ENCODE measurements at regions not wholly inside any gene's neighbourhood (a gene's known extent, or its start where the extent isn't known, plus 50 kb on each side); places are given as distances from the start of the nearest gene placed in this dataset.

- Histone ChIP-seq H4K5ac (ENCODE audit: insufficient read length, low read depth, low read length) (no peak overlapping the region), H3K23me2 (ENCODE audit: low read depth, low read length) (no peaks in the 10 kb centered on the region), H3K4me2 (ENCODE audit: insufficient read depth in 1 of 2, low read depth in 2 of 2, low read length in 2 of 2) (no peak overlapping the region), H4K91ac (replicated peaks; ENCODE audit: insufficient read length, low read length) (peak overlapping the region; percentile 82), H3K79me2 (ENCODE audit: control insufficient read depth in 1 of 2, insufficient read depth in 2 of 2, low read length in 2 of 2) (no peaks in the 10 kb centered on the region), H2AK5ac (ENCODE audit: low read depth, low read length) (no peak overlapping the region), H3K23ac (ENCODE audit: insufficient read length) (peak overlapping the region; percentile 47), H2BK120ac (replicated peaks; ENCODE audit: low read depth, low read length) (no peak overlapping the region), H3K27ac (ENCODE audit: low read depth, low read length) (no peak overlapping the region), H3K36me3 (ENCODE audit: control insufficient read depth in 2 of 4, insufficient read depth in 4 of 4, low read length in 3 of 4) (no peaks in the 10 kb centered on the region), H3K79me1 (ENCODE audit: low read depth, low read length) (no peaks in the 10 kb centered on the region), H3K18ac (ENCODE audit: extremely low read depth, low read length) (no peak overlapping the region), H2AFZ (ENCODE audit: low read length) (peak overlapping the region; percentile 92), H3K27me3 (replicated peaks in 1 of 4; ENCODE audit: control insufficient read depth in 3 of 4, extremely low read depth in 1 of 4, insufficient read depth in 3 of 4, low read length in 3 of 4) (no peaks in the 10 kb centered on the region), H4K20me1 (replicated peaks in 1 of 2; ENCODE audit: control insufficient read depth in 1 of 2, insufficient read depth in 2 of 2, low read length in 2 of 2) (no peaks in the 10 kb centered on the region), H4K8ac (ENCODE audit: extremely low read depth, insufficient read depth, low read length) (no peak overlapping the region), H3K9ac (replicated peaks in 1 of 4; ENCODE audit: extremely low read depth in 1 of 4, low read depth in 3 of 4, low read length in 3 of 4) (no peak overlapping the region), H3K4me3 (ENCODE audit: extremely low read depth in 1 of 4, insufficient read depth in 2 of 4, low read depth in 3 of 4, low read length in 4 of 4) (no peak overlapping the region), H3K14ac (ENCODE audit: insufficient read length) (no peak overlapping the region), H2BK15ac (ENCODE audit: low read length) (no peak overlapping the region; the same call in 1 of the 2 replicates), H3K4ac (replicated peaks; ENCODE audit: insufficient read length, low read depth, low read length) (no peak overlapping the region), H2BK12ac (ENCODE audit: low read depth, low read length) (no peak overlapping the region), H3K4me1 (replicated peaks in 1 of 4; ENCODE audit: control insufficient read depth in 3 of 4, insufficient read depth in 4 of 4, low read length in 3 of 4) (peaks cover 0 to 9% (median 2%) of the 10 kb centered on the region in 4 experiments; a peak in 3 of 7 replicates), H2BK5ac (ENCODE audit: low read depth, low read length) (no peak overlapping the region), H3K9me3 (ENCODE audit: insufficient read depth in 2 of 2, low read depth in 1 of 2, low read length in 1 of 2) (no peaks in the 10 kb centered on the region), H2BK20ac (ENCODE audit: low read length) (no peak overlapping the region), H3K56ac (replicated peaks; ENCODE audit: insufficient read length, low read depth, low read length) (no peak overlapping the region)
- TF ChIP-seq ASH2L (IDR thresholded peaks at IDR 0.05; ENCODE audit: low read length), result no peak
- no peak for TF ChIP-seq SP2 (IDR thresholded peaks at IDR 0.05; ENCODE audit: low read length)
- no peak for TF ChIP-seq KDM5A (IDR thresholded peaks at IDR 0.05; ENCODE audit: low read length)
- TF ChIP-seq SIRT6 (IDR thresholded peaks at IDR 0.05; ENCODE audit: low read length), result no peak
- no peak for TF ChIP-seq EP300 (IDR thresholded peaks at IDR 0.05; ENCODE audit: borderline replicate concordance in 1 of 2, low read depth in 2 of 2, low read length in 2 of 2)
- no peak for TF ChIP-seq SUZ12 (IDR thresholded peaks at IDR 0.05; ENCODE audit: low read length)
- no peak for TF ChIP-seq USF2 (IDR thresholded peaks at IDR 0.05; ENCODE audit: low read length)
- POLR2A ChIA-PET (ENCODE audit: partially characterized antibody), result no interaction called here
- WGBS, 2 experiments (ENCODE audit: extremely low coverage in 1 of 2, insufficient coverage in 1 of 2, insufficient read length in 1 of 2, insufficient replicate concordance in 2 of 2, low coverage in 1 of 2, low lambda C conversion rate in 2 of 2, missing lambda C conversion rate in 1 of 2), result 92% methylated on average over 1 of the region's 1 CpG; no CpG with 5 or more reads in 1 of the 2 experiments
- DNase-seq (ENCODE audit: low read depth in 1 of 2, low spot score in 2 of 2) (no peak), FAIRE-seq (no peak)
- CTCF ChIA-PET (ENCODE audit: partially characterized antibody), result interaction anchor here (1.3 kb wide), 1 partner anchor 246 kb away, joined by 4 read pairs; no protein-coding TSS in a partner anchor
Measured at GRCh38 chr5:57895766-57896165, 413.2 kb upstream of the ACTBL2 start.

All from H1 (cell line).